ENCODE measurements at regions not wholly inside any gene's neighbourhood (a gene's known extent, or its start where the extent isn't known, plus 50 kb on each side); places are given as distances from the start of the nearest gene placed in this dataset.
"Not testable (repeated sequence)": the region's sequence is repeated elsewhere in the genome, so short reads cannot be mapped to it uniquely, and the experiment has no call there.

- no peak for DNase-seq (ENCODE audit: low read depth, low spot score)
These were observed 384.7 kb downstream of the SRGAP2C start for GRCh38 chr1:121569428-121569827.

DNA sequence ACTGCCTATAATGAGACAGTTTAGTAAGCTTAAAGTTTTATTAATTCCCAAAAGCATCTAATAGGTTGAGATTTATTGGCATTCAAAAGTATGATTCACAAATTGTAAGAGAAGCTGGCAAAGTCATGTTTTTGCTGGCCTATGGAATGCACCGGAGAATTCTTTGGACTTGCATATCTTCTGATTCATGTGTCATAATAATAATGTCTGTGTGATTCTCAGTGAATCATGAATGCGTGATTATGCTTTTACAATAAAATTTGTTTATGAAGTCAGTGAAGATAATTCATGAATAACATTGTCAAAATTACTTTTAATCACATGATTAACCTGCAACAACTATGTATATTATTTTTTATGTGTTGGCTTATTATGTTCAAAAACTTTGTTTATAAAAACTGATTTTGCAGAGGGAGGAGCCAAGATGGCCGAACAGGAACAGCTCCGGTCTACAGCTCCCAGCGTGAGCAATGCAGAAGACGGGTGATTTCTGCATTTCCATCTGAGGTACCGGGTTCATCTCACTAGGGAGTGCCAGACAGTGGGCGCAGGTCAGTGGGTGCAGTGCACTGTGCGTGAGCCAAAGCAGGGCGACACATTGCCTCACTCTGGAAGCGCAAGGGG is 389.2 kb downstream of the SRGAP2C start:
- peak; percentile 15 for DNase-seq (ENCODE audit: low read depth, low spot score)

DNA sequence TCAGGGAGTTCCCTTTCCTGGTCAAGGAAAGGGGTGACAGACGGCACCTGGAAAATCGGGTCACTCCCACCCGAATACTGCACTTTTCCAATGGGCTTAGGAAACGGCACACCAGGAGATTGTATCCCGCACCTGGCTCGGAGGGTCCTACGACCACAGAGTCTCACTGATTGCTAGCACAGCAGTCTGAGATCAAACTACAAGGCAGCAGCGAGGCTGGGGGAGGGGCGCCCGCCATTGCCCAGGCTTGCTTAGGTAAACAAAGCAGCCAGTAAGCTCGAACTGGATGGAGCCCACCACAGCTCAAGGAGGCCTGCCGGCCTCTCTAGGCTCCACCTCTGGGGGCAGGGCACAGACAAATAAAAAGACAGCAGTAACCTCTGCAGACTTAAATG is 389.7 kb downstream of the SRGAP2C start:
- DNase-seq (ENCODE audit: low read depth, low spot score): not testable (repeated sequence)

DNA sequence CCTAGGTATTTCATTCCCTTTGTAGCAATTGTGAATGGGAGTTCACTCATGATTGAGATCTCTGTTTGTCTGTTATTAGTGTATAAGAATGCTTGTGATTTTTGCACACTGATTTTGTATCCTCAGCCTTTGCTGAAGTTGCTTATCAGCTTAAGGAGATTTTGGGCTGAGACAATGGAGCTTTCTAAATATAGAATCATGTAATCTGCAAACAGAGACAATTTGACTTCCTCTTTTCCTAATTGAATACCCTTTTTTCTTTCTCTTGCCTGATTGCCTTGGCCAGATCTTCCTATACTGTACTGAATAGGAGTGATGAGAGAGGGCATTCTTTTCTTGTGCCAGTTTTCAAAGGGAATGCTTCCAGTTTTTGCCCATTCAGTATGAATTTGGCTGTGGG is 398.1 kb downstream of the SRGAP2C start:
- not testable (repeated sequence) for DNase-seq (ENCODE audit: low read depth, low spot score)

- no peak for DNase-seq (ENCODE audit: low read depth, low spot score)
These were observed 401.8 kb downstream of the SRGAP2C start for GRCh38 chr1:121586369-121587229.

DNA sequence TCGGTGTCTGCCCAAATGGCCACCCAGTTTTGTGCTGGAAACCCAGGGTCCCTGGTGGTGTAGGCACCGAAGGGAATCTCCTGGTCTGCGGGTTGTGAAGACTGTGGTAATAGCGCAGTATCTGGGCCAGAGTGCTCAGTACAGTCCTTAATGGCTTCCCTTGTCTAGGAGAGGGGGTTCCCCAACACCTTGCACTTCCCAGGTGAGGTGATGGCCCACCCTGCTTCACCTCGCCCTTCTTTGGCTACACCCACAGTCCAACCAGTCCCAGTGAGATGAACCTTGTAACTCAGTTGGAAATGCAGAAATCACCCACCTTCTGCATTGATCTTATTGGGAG is 402.4 kb downstream of the SRGAP2C start:
- no peak for DNase-seq (ENCODE audit: low read depth, low spot score)

DNA sequence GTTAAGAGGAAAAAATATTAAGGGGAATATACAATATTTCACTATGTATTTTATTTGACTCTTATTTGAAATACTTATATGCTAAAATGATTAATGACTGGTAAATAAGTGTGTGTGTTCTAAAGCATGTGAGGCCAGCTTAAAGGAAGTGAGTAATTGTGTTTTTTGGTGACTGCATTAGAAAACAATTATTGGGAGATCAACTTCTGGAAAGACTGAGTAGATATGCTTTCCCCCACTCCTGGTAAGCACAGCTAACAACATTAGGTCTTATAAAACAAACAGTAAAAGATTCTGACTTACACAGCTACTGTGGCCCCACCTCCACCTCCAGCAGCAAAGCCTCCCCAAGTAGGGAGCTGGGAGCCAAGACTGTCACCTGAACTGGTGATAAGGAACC is 403.0 kb downstream of the SRGAP2C start:
- no peak for DNase-seq (ENCODE audit: low read depth, low spot score)

DNA sequence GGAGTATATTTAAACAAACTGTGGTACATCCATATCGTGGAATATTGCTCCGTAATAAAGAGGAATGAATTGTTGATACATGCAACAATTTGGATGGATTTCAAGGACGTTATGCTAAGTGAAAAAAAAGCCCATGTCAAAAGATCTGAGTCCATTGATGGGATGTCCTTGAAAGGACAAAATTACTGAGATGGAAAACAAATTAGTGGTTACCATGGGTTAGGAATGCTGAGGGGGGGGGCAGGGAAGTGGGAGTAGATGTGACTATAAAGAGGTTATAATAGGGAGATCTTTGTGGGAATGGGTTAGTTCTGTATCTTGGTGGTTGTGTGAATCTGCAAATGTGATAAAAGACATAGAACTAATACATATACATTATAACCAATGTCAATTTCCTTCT is 409.3 kb downstream of the SRGAP2C start:
- DNase-seq (ENCODE audit: low read depth, low spot score): no peak

- no peak for DNase-seq (ENCODE audit: low read depth, low spot score)
These were observed 410.3 kb downstream of the SRGAP2C start for GRCh38 chr1:121595089-121595488.

DNA sequence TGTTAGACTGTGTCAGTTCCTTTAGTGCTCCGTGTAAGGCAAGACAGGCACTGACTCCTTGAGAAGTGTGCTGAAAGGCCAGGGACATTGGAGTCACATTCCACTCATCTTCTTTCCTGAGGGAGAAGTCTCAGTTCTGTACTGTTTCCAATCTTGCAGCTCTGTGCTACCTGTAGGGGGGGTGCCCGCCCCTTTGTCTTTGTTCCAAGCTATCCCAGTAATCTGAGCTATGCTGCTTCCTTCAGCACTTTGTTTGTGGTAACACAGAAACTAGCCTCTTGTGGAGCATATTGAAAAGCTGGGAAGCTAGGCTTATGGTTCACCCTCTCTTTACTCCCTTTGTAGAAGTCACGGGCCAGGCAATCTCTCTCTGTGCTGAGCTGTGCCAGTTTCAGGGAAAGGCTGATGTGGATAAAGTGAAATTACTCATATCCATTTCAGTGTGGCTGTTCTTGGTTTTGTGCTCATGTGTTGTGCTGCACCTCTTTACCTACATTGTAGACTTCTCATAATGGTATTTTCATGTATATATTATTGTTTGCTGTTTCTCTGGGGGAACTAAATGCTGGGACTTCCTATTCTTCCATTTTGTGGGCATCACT is 420.2 kb downstream of the SRGAP2C start:
- DNase-seq (ENCODE audit: low read depth, low spot score): not testable (repeated sequence)

DNA sequence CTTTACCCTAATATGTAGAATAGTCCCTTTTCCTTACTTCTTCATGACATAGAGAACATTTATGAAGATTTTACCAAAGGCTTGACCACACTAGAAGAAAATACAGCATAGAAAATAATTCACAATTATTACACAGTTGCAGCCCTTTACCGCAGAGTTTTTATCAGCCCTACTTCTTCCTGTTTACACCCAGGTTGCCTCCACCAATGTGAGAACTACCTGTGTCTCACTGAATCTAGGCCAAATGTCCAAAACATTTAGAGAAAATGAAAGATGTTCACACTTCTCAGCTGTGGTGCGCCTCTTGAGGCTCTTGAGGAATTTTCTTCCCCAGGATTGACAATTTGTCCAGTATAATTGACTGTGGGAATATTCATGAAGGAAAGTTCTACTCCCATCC is 422.7 kb downstream of the SRGAP2C start:
- DNase-seq (ENCODE audit: low read depth, low spot score): not testable (repeated sequence)

All from astrocyte of the hippocampus (primary cell).